HG03039 (cell line): ENCODE measurements at regions not wholly inside any gene's neighbourhood (a gene's known extent, or its start where the extent isn't known, plus 50 kb on each side); places are given as distances from the start of the nearest gene placed in this dataset.
"Not testable (repeated sequence)": the region's sequence is repeated elsewhere in the genome, so short reads cannot be mapped to it uniquely, and the experiment has no call there.

Experiments
- ATAC-seq: cut with Tn5 transposase; IDR thresholded peaks from one replicate; pipeline ENCODE4 v1.9.1; 2021; ENCODE audit warnings: mild to moderate bottlenecking, moderate library complexity; ENCODE audit not compliant: unreplicated experiment

GRCh38 chr10:78096486-78096885 is 62.8 kb downstream of the RPS24 start:
- ATAC-seq, result not testable (repeated sequence)

- not testable (repeated sequence) for ATAC-seq
Observed at GRCh38 chr10:78102593-78102992, 68.9 kb downstream of the RPS24 start.

- no peak for ATAC-seq
Observed at GRCh38 chr10:78109210-78109609, 75.5 kb downstream of the RPS24 start.

GRCh38 chr10:78115135-78115853 is 81.6 kb downstream of the RPS24 start:
- no peak for ATAC-seq

- no peak for ATAC-seq
Observed at GRCh38 chr10:78116361-78116760, 82.7 kb downstream of the RPS24 start.

GRCh38 chr10:78118591-78118990 is 84.9 kb downstream of the RPS24 start:
- ATAC-seq, result no peak

- ATAC-seq, result no peak
Observed at GRCh38 chr10:78121801-78122200, 88.1 kb downstream of the RPS24 start.

GRCh38 chr10:78124167-78124566 is 90.5 kb downstream of the RPS24 start:
- no peak for ATAC-seq

GRCh38 chr10:78129211-78129610 is 95.5 kb downstream of the RPS24 start:
- ATAC-seq, result no peak

- no peak for ATAC-seq
Observed at GRCh38 chr10:78130966-78131710, 97.5 kb downstream of the RPS24 start.

GRCh38 chr10:78134773-78135306 is 101.2 kb downstream of the RPS24 start:
- ATAC-seq, result no peak

- no peak for ATAC-seq
Observed at GRCh38 chr10:78137147-78137546, 103.5 kb downstream of the RPS24 start.

GRCh38 chr10:78139341-78139740 is 105.7 kb downstream of the RPS24 start:
- no peak for ATAC-seq

GRCh38 chr10:78140066-78140630 is 106.5 kb downstream of the RPS24 start:
- ATAC-seq, result no peak

- ATAC-seq, result no peak
Observed at GRCh38 chr10:78143576-78143975, 109.9 kb downstream of the RPS24 start.

- ATAC-seq, result no peak
Observed at GRCh38 chr10:78146200-78146599, 112.5 kb downstream of the RPS24 start.

- no peak for ATAC-seq
Observed at GRCh38 chr10:78147202-78147601, 113.5 kb downstream of the RPS24 start.

GRCh38 chr10:78148216-78148960 is 114.7 kb downstream of the RPS24 start:
- no peak for ATAC-seq

- ATAC-seq, result no peak
Observed at GRCh38 chr10:78148961-78149612, 115.4 kb downstream of the RPS24 start.

GRCh38 chr10:78150756-78151155 is 117.1 kb downstream of the RPS24 start:
- ATAC-seq, result no peak

GRCh38 chr10:78155722-78156121 is 122.1 kb downstream of the RPS24 start:
- ATAC-seq, result no peak
